Suprapubic skin (tissue), 4 donors: ENCODE measurements at regions not wholly inside any gene's neighbourhood (a gene's known extent, or its start where the extent isn't known, plus 50 kb on each side); places are given as distances from the start of the nearest gene placed in this dataset.

Experiments
- DNase-seq, 2 donors: peaks; one replicate each; pipeline ENCODE4 v3.0.0-alpha.2; 2019; ENCODE audit warnings: low spot score in 2 of 2
- H3K27ac ChIP-seq: fragments of 200-600 bp; sonication (generic); one replicate; pipeline ENCODE4 v1.5.1; 2019
- H3K27me3 ChIP-seq: fragments of 200-600 bp; sonication (generic); one replicate; pipeline ENCODE4 v1.5.1; 2019
- H3K36me3 ChIP-seq: fragments of 200-600 bp; sonication (generic); one replicate; pipeline ENCODE4 v1.5.1; 2019
- H3K4me1 ChIP-seq: fragments of 200-600 bp; sonication (generic); one replicate; pipeline ENCODE4 v1.5.1; 2019
- H3K4me3 ChIP-seq: fragments of 200-600 bp; sonication (generic); one replicate; pipeline ENCODE4 v1.5.1; 2019; ENCODE audit warnings: mild to moderate bottlenecking
- H3K9me3 ChIP-seq: fragments of 200-600 bp; sonication (generic); one replicate; pipeline ENCODE4 v1.5.1; 2019
- EP300 ChIP-seq: sonication (generic); formaldehyde crosslinking; IDR thresholded peaks from one replicate; pipeline ENCODE4 v1.6.1; 2017; ENCODE audit warnings: antibody characterized with exemption
- POLR2A ChIP-seq, 2 donors: fragments of 450-650 bp; IDR thresholded peaks; one replicate each; pipeline ENCODE4 v1.6.1; 2017; ENCODE audit warnings: antibody characterized with exemption in 2 of 2, mild to moderate bottlenecking in 2 of 2, moderate library complexity in 2 of 2
- POLR2AphosphoS5 ChIP-seq, 3 donors: sonication (generic); formaldehyde crosslinking; IDR thresholded peaks; one replicate each; pipeline ENCODE4 v1.6.1; 2017; ENCODE audit warnings: antibody characterized with exemption in 3 of 3
- WGBS: methylation state at CpG from one replicate; pipeline ENCODE4 v1.1.5; 2018; 5-methylcytosine and 5-hydroxymethylcytosine counted together
- TF ChIP-seq, protein P1 (sequence below), 2 donors: fragments of 200-600 bp in 1 of 2; fragments of 450-650 bp in 1 of 2; sonication (generic) in 1 of 2; IDR thresholded peaks; one replicate each; pipeline ENCODE4 v1.5.1; 2016 to 2019; ENCODE audit warnings: antibody characterized with exemption in 2 of 2, mild to moderate bottlenecking in 1 of 2, moderate library complexity in 1 of 2

DNA sequence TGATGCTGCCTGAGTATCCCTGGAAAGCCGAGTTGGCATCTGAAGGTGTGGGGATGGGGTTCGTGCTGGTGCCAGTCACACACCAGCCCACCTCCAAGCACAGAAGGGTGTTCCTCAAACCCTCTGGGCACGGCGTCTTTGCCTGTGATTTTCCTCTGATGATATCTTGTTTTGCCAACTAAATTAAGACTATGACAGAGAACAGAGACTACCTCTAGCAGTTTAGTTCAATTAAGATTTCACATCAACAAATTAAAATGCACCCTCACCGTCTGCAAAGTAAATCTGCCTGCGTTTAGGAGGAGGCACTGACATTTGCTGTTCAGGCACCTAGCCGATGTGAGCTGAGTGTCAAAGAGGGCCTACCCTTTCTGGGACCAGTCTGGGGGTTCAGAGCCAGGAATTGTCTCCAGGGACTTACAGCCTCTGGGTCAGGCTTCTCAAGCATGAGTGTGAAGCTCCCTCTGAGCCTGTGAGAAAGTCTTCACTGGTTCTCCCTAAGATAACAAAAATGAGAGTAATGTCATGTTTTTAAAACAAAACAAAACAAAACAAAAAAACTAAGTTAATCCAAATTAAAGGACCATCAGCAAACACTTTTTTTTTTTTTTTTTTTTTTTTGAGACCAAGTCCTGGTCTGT lies 55.4 kb upstream of the CTNNA1 start:
- DNase-seq: no peak
- no peak overlapping the region for H3K4me3 ChIP-seq

DNA sequence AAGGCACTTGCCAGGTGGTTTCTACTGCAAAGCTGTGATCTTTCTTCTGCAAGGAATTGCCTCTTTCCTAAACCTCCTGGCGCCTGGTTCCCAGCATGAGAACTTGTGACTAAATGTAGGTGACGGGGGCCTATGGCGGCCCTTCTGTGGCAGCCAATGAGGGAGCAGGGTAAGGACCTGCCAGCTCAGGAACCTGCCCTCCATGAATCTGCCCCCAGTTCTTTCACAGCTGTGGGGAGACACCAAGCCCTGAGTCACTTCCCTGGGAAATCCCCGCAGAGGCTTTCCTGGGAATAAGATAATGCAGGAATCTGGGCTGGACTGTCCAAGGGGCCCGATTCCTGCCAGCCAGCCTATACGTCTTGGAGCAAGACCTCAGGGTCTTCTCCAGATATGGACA lies 56.7 kb upstream of the CTNNA1 start:
- H3K36me3 ChIP-seq: no peaks in the 10 kb centered on the region
- H3K27ac ChIP-seq: no peak overlapping the region
- no peak for TF ChIP-seq POLR2AphosphoS5 (IDR thresholded peaks at IDR 0.05)
- TF ChIP-seq EP300: no peak
- no peak for TF ChIP-seq POLR2A (IDR thresholded peaks at IDR 0.05)
- TF ChIP-seq, protein P1, sequence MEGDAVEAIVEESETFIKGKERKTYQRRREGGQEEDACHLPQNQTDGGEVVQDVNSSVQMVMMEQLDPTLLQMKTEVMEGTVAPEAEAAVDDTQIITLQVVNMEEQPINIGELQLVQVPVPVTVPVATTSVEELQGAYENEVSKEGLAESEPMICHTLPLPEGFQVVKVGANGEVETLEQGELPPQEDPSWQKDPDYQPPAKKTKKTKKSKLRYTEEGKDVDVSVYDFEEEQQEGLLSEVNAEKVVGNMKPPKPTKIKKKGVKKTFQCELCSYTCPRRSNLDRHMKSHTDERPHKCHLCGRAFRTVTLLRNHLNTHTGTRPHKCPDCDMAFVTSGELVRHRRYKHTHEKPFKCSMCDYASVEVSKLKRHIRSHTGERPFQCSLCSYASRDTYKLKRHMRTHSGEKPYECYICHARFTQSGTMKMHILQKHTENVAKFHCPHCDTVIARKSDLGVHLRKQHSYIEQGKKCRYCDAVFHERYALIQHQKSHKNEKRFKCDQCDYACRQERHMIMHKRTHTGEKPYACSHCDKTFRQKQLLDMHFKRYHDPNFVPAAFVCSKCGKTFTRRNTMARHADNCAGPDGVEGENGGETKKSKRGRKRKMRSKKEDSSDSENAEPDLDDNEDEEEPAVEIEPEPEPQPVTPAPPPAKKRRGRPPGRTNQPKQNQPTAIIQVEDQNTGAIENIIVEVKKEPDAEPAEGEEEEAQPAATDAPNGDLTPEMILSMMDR (IDR thresholded peaks at IDR 0.05): no peak
- DNase-seq: no peak
- H3K27me3 ChIP-seq: no peaks in the 10 kb centered on the region
- 59% methylated on average over 5 of the region's 6 CpGs for WGBS
- no peak overlapping the region for H3K4me3 ChIP-seq
- H3K4me1 ChIP-seq: peaks cover 4% of the 10 kb centered on the region
- no peaks in the 10 kb centered on the region for H3K9me3 ChIP-seq

More for the DNA sequence above, 55.4 kb upstream of the CTNNA1 start:
- H3K27me3 ChIP-seq: no peaks in the 10 kb centered on the region
- no peak for TF ChIP-seq POLR2A (IDR thresholded peaks at IDR 0.05)
- no peak for TF ChIP-seq POLR2AphosphoS5 (IDR thresholded peaks at IDR 0.05)
- TF ChIP-seq, protein P1 (IDR thresholded peaks at IDR 0.05): no peak
- TF ChIP-seq EP300: no peak
- WGBS: 51% methylated on average over 7 of the region's 7 CpGs
- no peaks in the 10 kb centered on the region for H3K9me3 ChIP-seq
- no peaks in the 10 kb centered on the region for H3K36me3 ChIP-seq
- peaks cover 4% of the 10 kb centered on the region for H3K4me1 ChIP-seq
- no peak overlapping the region for H3K27ac ChIP-seq

DNA sequence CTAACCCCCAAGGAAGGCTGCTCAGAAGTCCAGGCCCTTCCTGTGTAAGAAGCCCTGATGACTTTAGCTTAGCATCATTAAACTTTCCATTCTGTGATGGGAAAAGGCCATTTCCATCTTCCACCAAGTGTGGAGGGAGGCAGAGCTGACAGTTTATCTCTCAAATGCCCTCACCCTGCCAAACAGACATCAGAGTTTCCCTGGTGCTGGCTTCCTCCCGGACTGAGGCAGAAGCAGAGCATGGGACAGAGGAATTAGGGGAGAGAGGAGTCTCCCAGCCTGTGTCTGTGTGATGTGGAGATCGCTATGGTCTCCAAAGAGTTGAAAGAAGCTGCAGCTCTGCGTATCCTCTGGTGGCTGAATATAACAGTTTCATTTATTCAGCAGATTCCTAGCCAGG lies 57.4 kb upstream of the CTNNA1 start:
- Histone ChIP-seq H3K4me1 (peaks cover 4% of the 10 kb centered on the region), H3K36me3 (no peaks in the 10 kb centered on the region), H3K27me3 (no peaks in the 10 kb centered on the region), H3K27ac (no peak overlapping the region), H3K9me3 (no peaks in the 10 kb centered on the region), H3K4me3 (no peak overlapping the region)
- 93% methylated on average over 3 of the region's 3 CpGs for WGBS
- TF ChIP-seq, protein P1 (IDR thresholded peaks at IDR 0.05): no peak
- TF ChIP-seq EP300: no peak
- no peak for TF ChIP-seq POLR2AphosphoS5 (IDR thresholded peaks at IDR 0.05)
- no peak for TF ChIP-seq POLR2A (IDR thresholded peaks at IDR 0.05)
- DNase-seq: no peak

DNA sequence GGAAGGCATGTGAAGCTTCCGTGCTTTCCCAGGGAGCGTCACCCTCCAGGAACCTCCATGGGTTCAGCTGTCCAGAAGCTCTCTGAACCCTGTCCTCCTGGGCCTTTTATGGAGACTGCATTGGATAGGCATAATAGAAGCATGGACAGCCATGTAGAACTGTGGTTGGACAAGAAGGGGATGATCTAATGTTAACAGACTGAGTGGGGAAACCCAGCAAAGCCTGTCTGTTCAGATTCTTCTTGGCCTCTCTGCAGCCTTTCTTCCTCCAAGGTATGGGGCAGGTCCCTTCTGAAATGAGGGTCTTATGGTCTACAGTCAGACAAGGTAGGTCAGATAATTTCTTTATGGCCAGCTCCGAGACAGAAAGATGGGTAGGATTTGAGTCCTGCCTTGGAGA lies 59.1 kb upstream of the CTNNA1 start:
- Histone ChIP-seq H3K27me3 (no peaks in the 10 kb centered on the region), H3K27ac (no peak overlapping the region), H3K36me3 (no peaks in the 10 kb centered on the region), H3K4me1 (peaks cover 4% of the 10 kb centered on the region), H3K4me3 (no peak overlapping the region), H3K9me3 (no peaks in the 10 kb centered on the region)
- TF ChIP-seq POLR2A (IDR thresholded peaks at IDR 0.05): no peak
- TF ChIP-seq POLR2AphosphoS5 (IDR thresholded peaks at IDR 0.05): no peak
- TF ChIP-seq, protein P1 (IDR thresholded peaks at IDR 0.05): no peak
- no peak for TF ChIP-seq EP300
- DNase-seq: no peak
- WGBS: 89% methylated on average over 3 of the region's 3 CpGs

DNA sequence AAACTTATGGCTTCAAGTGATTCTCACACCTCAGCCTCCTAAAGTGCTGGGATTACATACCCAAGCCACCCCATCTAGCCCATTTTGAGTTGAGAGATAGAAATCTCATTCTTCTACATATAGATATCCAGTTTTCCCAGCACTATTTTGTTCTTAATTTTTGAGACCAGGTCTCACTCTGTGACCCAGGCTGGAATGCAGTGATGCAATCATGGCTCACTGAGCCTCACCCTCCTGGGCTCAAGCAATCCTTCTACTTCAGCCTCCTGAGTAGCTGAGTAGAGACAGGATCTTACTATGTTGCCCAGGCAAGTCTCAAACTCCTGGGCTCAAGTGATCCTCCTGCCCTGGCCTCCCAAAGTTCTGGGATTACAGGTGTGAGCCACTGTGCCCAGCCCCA lies 60.9 kb upstream of the CTNNA1 start:
- Histone ChIP-seq H3K27me3 (no peaks in the 10 kb centered on the region), H3K27ac (no peak overlapping the region), H3K36me3 (no peaks in the 10 kb centered on the region), H3K9me3 (no peaks in the 10 kb centered on the region), H3K4me1 (no peaks in the 10 kb centered on the region), H3K4me3 (no peak overlapping the region)
- TF ChIP-seq POLR2A (IDR thresholded peaks at IDR 0.05) (no peak), EP300 (no peak), POLR2AphosphoS5 (IDR thresholded peaks at IDR 0.05) (no peak)
- TF ChIP-seq, protein P1 (IDR thresholded peaks at IDR 0.05): no peak
- no peak for DNase-seq
